RWPE1 (cell line): ENCODE measurements at regions not wholly inside any gene's neighbourhood (a gene's known extent, or its start where the extent isn't known, plus 50 kb on each side); places are given as distances from the start of the nearest gene placed in this dataset.

Experiments used
- CTCF ChIA-PET: fragments of 350-600 bp; sonication (Branson Sonifier 250); formaldehyde crosslinking; extraction: SDS; loops from one replicate; lab custom pipeline; 2021; lab: Yijun Ruan, JAX
- POLR2A ChIA-PET: fragments of 400-600 bp; formaldehyde crosslinking; extraction: SDS; loops from one replicate; lab custom pipeline; 2020; ENCODE audit warnings: antibody characterized with exemption; ENCODE audit not compliant: low non-redundant PET; lab: Yijun Ruan, JAX
- DNase-seq: peaks from one replicate; pipeline ENCODE4 v3.0.0; 2012; ENCODE audit warnings: low spot score
- H3K27ac ChIP-seq: fragments of 450-650 bp; 2 replicates; pipeline ENCODE4 v1.5.1; 2017
- TF ChIP-seq, protein P1 (sequence below): fragments of 450-650 bp; conservative IDR thresholded peaks from 2 replicates; pipeline ENCODE4 v1.5.1; 2017; ENCODE audit warnings: low read depth, mild to moderate bottlenecking

DNA sequence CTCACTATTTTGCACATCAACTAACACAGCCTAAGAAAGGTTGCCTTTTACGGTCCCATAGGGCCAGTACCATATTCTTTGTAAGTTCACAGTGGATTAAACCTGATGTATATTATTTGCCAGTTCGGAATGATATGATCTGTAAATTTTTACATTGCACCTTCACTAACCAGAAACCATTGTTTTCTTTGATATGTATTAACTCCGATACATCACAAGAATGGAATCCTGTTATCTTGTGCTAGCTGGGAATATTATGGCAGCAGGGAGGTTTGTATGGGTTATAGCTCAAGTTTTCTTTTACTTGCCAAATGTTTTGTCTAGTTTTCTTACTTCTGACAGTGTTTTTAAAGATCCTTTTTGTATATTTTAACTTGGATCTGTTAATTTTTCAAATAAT lies 51.4 kb upstream of the S1PR1 start:
- no peak for DNase-seq
- ChIA-PET CTCF (no interaction called here), POLR2A (no interaction called here)
- no peak overlapping the region for H3K27ac ChIP-seq
- TF ChIP-seq, protein P1, sequence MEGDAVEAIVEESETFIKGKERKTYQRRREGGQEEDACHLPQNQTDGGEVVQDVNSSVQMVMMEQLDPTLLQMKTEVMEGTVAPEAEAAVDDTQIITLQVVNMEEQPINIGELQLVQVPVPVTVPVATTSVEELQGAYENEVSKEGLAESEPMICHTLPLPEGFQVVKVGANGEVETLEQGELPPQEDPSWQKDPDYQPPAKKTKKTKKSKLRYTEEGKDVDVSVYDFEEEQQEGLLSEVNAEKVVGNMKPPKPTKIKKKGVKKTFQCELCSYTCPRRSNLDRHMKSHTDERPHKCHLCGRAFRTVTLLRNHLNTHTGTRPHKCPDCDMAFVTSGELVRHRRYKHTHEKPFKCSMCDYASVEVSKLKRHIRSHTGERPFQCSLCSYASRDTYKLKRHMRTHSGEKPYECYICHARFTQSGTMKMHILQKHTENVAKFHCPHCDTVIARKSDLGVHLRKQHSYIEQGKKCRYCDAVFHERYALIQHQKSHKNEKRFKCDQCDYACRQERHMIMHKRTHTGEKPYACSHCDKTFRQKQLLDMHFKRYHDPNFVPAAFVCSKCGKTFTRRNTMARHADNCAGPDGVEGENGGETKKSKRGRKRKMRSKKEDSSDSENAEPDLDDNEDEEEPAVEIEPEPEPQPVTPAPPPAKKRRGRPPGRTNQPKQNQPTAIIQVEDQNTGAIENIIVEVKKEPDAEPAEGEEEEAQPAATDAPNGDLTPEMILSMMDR, result no peak

DNA sequence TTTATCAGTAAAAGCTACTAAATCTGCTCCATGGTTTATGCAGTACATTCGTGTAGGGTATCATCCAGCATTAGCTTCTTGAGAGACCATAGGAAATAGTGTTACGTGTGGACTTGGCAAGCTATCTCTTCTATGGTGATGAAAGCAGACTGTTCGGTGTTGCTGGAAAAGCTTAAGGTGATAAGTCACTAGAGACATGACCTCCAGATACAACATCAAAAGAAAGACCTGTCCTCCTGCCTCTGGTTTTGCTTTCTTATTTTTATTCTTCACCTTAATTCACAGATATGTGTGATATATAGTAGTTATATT lies 53.5 kb upstream of the S1PR1 start:
- CTCF ChIA-PET, result no interaction called here
- POLR2A ChIA-PET, result no interaction called here

DNA sequence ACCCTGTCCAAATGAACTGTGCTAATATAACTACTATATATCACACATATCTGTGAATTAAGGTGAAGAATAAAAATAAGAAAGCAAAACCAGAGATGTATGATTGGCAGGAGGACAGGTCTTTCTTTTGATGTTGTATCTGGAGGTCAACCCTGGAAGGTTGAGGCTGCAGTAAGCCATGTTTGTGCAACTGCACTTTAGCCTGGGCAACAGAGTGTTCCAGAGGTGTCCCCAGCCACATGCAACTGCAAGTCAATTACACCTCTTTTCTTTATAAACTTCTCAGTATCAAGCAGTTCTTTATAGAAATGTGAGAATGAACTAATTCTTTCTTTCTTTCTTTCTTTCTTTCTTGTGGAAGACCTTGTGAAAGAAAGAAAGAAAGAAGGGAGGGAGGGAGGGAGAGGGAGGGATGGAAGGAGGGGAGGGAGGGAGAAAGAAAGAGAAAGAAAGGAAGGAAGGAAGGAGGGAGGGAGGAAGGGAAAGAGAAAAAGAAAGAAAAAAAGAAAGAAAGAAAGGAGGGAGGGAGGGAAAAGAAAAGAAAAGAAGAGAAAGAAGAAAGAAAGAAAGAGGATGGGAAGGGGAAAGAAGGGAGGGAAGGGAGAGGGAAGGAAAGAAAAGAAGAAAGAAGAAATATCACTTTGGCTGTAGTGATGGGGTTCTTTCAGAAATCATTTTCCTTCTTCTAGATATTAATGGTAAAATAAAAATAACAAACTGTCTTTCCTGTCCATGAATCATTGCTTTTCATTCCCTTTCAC lies 54.0 kb upstream of the S1PR1 start:
- ChIA-PET CTCF (interaction anchor here (0.6 kb wide), 1 partner anchor 178 kb away, joined by 3 read pairs; no protein-coding TSS in a partner anchor), POLR2A (no interaction called here)
- DNase-seq, result no peak
- H3K27ac ChIP-seq, result no peak overlapping the region
- TF ChIP-seq, protein P1, result no peak

More for the DNA sequence above, 53.5 kb upstream of the S1PR1 start:
- no peak overlapping the region for H3K27ac ChIP-seq
- no peak for DNase-seq
- TF ChIP-seq, protein P1, result no peak

DNA sequence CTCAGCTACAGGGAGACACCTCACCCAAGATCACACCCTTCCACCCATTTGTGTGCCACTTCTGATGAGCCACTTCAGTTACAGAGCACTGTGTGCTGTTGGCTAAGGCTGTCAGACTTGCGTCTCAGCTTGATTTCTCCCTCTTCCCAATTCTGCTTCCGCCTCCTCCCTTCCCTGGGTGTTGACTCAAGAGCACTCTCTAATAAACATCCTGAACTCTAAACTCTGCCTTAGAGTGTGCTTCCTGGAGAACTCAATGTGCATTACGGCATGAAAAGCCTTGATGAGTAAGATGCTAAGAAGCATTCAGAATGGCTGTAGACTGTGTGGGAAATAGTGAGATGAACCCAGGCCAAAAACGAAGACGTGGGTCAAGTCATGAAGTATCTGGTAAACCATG lies 54.9 kb upstream of the S1PR1 start:
- TF ChIP-seq, protein P1, result no peak
- POLR2A ChIA-PET, result no interaction called here
- no peak overlapping the region for H3K27ac ChIP-seq
- DNase-seq, result no peak
- CTCF ChIA-PET, result interaction anchor here (0.6 kb wide), 1 partner anchor 177 kb away, joined by 3 read pairs; no protein-coding TSS in a partner anchor

DNA sequence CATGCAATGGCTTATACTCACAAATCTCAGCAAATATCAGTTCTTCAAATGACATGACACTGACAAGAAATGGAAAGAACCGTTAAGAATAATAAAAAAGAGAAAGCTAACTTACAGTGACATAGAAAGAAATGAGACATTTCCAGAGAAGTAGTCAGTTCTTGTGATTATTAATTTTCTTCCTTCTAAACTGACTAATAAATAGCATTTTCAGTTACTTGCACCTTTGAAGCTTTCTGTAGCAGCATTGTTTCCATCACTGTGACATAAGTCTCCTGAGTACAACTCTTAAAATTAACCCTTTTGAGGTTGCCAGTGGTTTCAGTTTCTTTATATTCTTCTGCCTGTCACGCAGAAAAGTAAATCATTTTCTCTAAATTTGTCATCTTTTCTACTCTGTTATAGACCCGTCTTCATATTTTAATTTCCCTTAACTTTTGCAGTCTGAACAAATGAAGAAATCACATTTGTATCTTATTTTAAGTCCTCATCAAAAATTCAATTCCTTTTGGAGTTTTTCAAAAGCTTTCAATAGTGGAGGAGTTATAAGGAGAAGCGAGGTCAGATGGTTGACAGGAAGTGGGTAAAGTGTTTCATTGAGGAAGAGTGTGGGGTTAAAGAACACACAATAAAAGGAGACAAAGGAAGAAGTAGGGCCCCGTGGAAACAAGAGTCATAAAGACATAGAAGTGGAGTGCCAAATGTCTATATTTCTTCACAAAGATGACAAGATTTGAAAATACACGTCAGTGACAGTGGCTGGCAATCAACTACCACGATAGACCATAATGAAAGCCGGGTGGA lies 57.9 kb upstream of the S1PR1 start:
- no peak for DNase-seq
- ChIA-PET POLR2A (no interaction called here), CTCF (no interaction called here)
- H3K27ac ChIP-seq, result no peak overlapping the region
- TF ChIP-seq, protein P1, result no peak

DNA sequence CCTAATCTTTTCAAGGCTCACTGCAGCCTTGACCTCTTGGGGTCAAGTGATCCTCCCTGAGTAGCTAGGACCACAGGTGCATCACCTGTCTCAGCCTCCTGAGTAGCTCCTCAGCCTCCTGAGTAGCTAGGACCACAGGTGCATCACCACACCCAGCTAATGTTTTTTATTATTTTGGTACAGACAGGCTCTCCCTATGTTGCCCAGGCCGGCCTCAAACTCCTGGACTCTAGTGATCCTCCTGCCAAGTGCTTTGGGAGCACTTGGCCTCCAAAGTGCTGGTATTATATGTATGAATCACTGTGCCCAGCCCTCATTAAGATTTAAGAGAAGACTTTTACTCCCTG lies 58.5 kb upstream of the S1PR1 start:
- POLR2A ChIA-PET, result no interaction called here
- DNase-seq, result no peak
- no peak overlapping the region for H3K27ac ChIP-seq
- CTCF ChIA-PET, result no interaction called here
- TF ChIP-seq, protein P1, result no peak
